GM23338 (cell line): ENCODE measurements at regions not wholly inside any gene's neighbourhood (a gene's known extent, or its start where the extent isn't known, plus 50 kb on each side); places are given as distances from the start of the nearest gene placed in this dataset.

Source experiments
- CREB1 ChIP-seq: fragments of 250-450 bp; sonication (Bioruptor Pico); IDR thresholded peaks from 2 replicates; pipeline ENCODE4 v1.5.0; 2020; ENCODE audit warnings: low read depth, mild to moderate bottlenecking, moderate library complexity
- CTCF ChIP-seq, 2 experiments: fragments of 200-600 bp in 1 of 2; sonication (generic) in 1 of 2; conservative IDR thresholded peaks; 2 replicates each; pipeline versions ENCODE4 v1.5.1 to v1.6.1; 2016 to 2017; ENCODE audit warnings: antibody characterized with exemption in 2 of 2, low read depth in 2 of 2, mild to moderate bottlenecking in 2 of 2, moderate library complexity in 1 of 2
- EZH2 ChIP-seq: fragments of 200-600 bp; sonication (generic); IDR thresholded peaks from one replicate; pipeline ENCODE4 v1.8.0; 2017; ENCODE audit warnings: antibody characterized with exemption, mild to moderate bottlenecking, low read depth; ENCODE audit not compliant: unreplicated experiment
- JUNB ChIP-seq: IDR thresholded peaks from one replicate; pipeline ENCODE4 v1.6.1; 2016; ENCODE audit warnings: antibody characterized with exemption; ENCODE audit not compliant: unreplicated experiment
- NANOG ChIP-seq: IDR thresholded peaks from 2 replicates; pipeline ENCODE4 v1.6.1; 2016; ENCODE audit warnings: antibody characterized with exemption, borderline replicate concordance
- POLR2AphosphoS5 ChIP-seq: IDR thresholded peaks from 2 replicates; pipeline ENCODE4 v1.6.1; 2016; ENCODE audit warnings: antibody characterized with exemption, low read depth
- REST ChIP-seq: IDR thresholded peaks from one replicate; pipeline ENCODE4 v1.6.1; 2018; ENCODE audit warnings: antibody characterized with exemption; ENCODE audit not compliant: unreplicated experiment
- STAT1 ChIP-seq: IDR thresholded peaks from one replicate; pipeline ENCODE4 v1.6.1; 2016; ENCODE audit warnings: antibody characterized with exemption; ENCODE audit not compliant: unreplicated experiment
- ZNF114 ChIP-seq: fragments of 250-450 bp; sonication (Bioruptor Pico); IDR thresholded peaks from 2 replicates; pipeline ENCODE4 v1.5.0; 2020; ENCODE audit warnings: mild to moderate bottlenecking, moderate library complexity
- ZNF331 ChIP-seq: fragments of 250-450 bp; sonication (Bioruptor Pico); IDR thresholded peaks from 2 replicates; pipeline ENCODE4 v1.5.0; 2020; ENCODE audit warnings: low read depth, mild to moderate bottlenecking, moderate library complexity

GRCh38 chr10:114885443-114885842 is 52.6 kb upstream of the TRUB1 start (continued):
- TF ChIP-seq EZH2 (no peak), STAT1 (no peak), REST (no peak), ZNF331 (no peak), ZNF114 (no peak), CREB1 (CRISPR knock-in tag) (no peak), CTCF (conservative IDR thresholded peaks at IDR 0.05; ENCODE audit: low read depth in 2 of 2) (no peak), JUNB (no peak), POLR2AphosphoS5 (no peak), NANOG (no peak)
